Lower leg skin (tissue), 4 donors: ENCODE measurements at regions not wholly inside any gene's neighbourhood (a gene's known extent, or its start where the extent isn't known, plus 50 kb on each side); places are given as distances from the start of the nearest gene placed in this dataset.

Experiments used
- DNase-seq, 2 donors: peaks; one replicate each; pipeline ENCODE4 v3.0.0-alpha.2; 2019; ENCODE audit warnings: low spot score in 2 of 2
- H3K4me3 ChIP-seq: fragments of 200-600 bp; sonication (generic); 2 replicates; pipeline ENCODE4 v1.5.1; 2017; ENCODE audit warnings: mild to moderate bottlenecking, low read depth; ENCODE audit not compliant: poor library complexity, severe bottlenecking
- POLR2A ChIP-seq, 2 donors: fragments of 450-650 bp; IDR thresholded peaks; one replicate each; pipeline ENCODE4 v1.6.1; 2016 to 2017; ENCODE audit warnings: antibody characterized with exemption in 2 of 2, mild to moderate bottlenecking in 1 of 2, moderate library complexity in 1 of 2
- WGBS, 2 donors: methylation state at CpG; one replicate each; pipeline ENCODE4 v1.1.5; 2018; 5-methylcytosine and 5-hydroxymethylcytosine counted together
- intact Hi-C: fragments of 100-400 bp; cut with DNase I; formaldehyde crosslinking; loops from one replicate; pipeline ENCODE4 v1.15.0; 2023; ENCODE audit warnings: low total_unique reads
- TF ChIP-seq, protein P1 (sequence below), 3 donors: fragments of 450-650 bp; IDR thresholded peaks; one replicate each; pipeline ENCODE4 v1.5.1; 2016; ENCODE audit warnings: antibody characterized with exemption in 3 of 3, mild to moderate bottlenecking in 3 of 3, moderate library complexity in 2 of 3

DNA sequence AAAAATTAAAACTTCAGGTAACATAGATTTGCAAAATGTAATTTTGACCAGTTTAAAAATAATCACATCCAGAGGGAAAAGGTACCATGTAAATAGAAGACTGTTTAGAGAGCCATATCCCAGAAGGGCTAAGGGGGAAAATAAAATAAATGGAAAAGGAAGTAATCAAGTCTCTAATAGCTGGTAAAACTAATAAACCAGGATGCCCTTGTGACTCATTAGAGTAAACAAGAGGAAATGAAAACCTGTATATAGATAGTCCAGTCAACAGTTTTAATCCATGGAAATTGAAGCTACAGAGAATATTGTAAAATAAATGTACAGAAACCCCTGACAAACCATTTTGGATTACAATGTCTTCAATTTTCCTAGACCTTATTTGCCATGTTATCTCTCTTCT is 698.0 kb upstream of the RGS18 start:
- intact Hi-C loops, result no loop called here
- H3K4me3 ChIP-seq, result no peak overlapping the region
- no peak for DNase-seq
- no peak for TF ChIP-seq POLR2A (IDR thresholded peaks at IDR 0.05)
- TF ChIP-seq, protein P1, sequence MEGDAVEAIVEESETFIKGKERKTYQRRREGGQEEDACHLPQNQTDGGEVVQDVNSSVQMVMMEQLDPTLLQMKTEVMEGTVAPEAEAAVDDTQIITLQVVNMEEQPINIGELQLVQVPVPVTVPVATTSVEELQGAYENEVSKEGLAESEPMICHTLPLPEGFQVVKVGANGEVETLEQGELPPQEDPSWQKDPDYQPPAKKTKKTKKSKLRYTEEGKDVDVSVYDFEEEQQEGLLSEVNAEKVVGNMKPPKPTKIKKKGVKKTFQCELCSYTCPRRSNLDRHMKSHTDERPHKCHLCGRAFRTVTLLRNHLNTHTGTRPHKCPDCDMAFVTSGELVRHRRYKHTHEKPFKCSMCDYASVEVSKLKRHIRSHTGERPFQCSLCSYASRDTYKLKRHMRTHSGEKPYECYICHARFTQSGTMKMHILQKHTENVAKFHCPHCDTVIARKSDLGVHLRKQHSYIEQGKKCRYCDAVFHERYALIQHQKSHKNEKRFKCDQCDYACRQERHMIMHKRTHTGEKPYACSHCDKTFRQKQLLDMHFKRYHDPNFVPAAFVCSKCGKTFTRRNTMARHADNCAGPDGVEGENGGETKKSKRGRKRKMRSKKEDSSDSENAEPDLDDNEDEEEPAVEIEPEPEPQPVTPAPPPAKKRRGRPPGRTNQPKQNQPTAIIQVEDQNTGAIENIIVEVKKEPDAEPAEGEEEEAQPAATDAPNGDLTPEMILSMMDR (IDR thresholded peaks at IDR 0.05), result no peak

DNA sequence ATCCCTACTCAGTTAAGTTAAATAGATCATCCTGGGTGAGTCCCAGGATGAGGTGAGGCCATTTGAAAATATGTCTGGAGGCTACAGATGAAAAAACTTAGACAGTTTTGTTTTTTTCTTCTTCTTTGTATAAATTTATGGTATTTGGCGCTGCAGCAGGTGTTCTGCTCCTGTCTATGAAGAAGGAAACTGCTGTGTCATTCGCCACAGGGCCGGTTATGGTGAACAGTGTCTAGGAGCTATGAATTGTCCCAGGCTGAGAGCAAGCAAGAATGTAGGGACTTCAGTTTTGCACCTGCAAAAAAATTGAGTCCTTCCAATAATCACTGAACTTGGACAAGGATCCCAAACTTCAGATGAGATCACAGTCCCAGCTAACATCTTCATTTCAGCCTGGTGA is 674.3 kb upstream of the RGS18 start:
- 57 to 68% methylated on average over 3 of the region's 3 CpGs for WGBS, 2 donors
- H3K4me3 ChIP-seq, result no peak overlapping the region
- no peak for DNase-seq
- intact Hi-C loops, result no loop called here
- TF ChIP-seq, protein P1 (IDR thresholded peaks at IDR 0.05), result no peak
- TF ChIP-seq POLR2A (IDR thresholded peaks at IDR 0.05), result no peak

DNA sequence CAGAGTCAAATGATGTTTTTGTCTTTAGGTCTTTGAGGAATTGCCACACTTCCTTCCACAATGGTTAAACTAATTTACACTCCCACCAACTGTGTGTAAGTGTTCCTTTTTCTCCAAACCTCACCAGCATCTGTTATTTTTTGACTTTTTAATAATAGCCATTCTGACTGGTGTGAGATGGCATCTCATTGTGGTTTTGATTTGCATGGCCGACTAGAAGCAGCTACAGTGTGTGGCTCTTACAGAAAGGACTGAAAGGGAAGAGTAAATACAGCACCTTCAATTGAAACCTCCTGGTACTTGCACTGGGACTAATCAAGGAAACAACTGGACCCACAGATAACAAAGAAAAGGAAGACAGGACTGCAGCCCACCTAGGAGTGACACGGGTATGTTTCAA is 668.0 kb upstream of the RGS18 start:
- intact Hi-C loops, result no loop called here
- DNase-seq, result no peak
- WGBS, 2 donors, result 60 to 79% methylated on average over 2 of the region's 2 CpGs
- TF ChIP-seq, protein P1 (IDR thresholded peaks at IDR 0.05), result no peak
- TF ChIP-seq POLR2A (IDR thresholded peaks at IDR 0.05), result no peak
- no peak overlapping the region for H3K4me3 ChIP-seq

DNA sequence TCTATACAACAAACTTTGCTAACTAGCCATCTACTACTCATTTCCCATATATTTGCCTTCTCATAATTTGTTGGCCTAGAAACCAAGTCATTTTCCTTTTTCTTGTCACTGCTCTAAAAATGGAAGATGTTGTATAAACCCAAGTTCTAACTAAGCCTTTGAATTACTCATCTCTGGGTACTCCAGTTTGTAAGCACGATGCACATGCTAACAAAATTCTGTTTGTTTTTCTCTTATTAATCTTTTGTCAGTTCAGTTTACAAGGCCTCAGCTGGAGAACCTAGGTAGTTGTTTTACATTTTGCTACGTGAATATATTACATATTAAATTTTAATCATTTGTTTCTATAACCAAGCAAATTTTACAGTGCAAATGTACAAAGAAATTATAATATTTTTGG is 663.2 kb upstream of the RGS18 start:
- 71 to 82% methylated on average over 2 of the region's 2 CpGs for WGBS, 2 donors
- intact Hi-C loops, result no loop called here
- H3K4me3 ChIP-seq, result no peak overlapping the region
- DNase-seq, result no peak
- TF ChIP-seq, protein P1 (IDR thresholded peaks at IDR 0.05), result no peak
- no peak for TF ChIP-seq POLR2A (IDR thresholded peaks at IDR 0.05)

DNA sequence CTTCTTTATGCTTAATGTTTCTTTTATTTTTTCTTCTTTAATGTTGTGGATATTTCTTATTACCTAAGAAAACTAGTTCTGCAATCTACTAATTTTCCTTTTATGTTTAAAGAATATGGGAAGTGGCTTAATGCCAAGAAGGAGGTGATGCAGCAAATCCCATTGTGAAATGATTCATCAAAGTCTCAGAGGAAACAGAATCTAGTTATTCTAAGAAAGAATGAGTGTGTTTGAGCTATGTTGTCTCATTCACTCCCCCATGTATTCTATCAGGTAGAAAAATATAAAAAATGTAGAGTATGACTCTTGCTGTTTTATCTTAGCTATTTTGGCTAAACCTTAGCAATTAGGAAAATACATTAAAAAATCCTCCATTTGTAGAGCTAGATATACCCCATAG is 659.9 kb upstream of the RGS18 start:
- intact Hi-C loops, result no loop called here
- no peak overlapping the region for H3K4me3 ChIP-seq
- no peak for TF ChIP-seq POLR2A (IDR thresholded peaks at IDR 0.05)
- TF ChIP-seq, protein P1 (IDR thresholded peaks at IDR 0.05), result no peak
- no peak for DNase-seq

DNA sequence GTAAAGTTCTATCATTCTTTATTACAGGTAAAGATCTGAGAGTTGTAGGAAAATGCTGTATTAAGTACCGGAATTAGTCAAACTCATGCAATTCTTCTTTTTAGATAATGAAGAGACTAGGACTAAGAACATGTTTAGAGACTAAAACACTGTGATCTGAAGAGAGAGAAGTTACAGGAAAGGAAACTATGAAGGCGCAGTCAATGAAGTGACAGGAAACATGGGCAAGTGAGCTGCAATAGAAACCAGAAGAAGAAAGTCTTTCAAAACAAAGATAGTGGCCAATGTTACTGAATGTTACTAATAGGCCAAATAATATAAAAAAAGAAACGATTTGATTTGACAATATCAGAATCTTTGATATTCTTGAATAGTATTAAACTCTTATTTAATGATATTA is 659.4 kb upstream of the RGS18 start:
- WGBS, 2 donors, result 81 to 86% methylated on average over 3 of the region's 3 CpGs
- TF ChIP-seq, protein P1 (IDR thresholded peaks at IDR 0.05), result no peak
- no peak for TF ChIP-seq POLR2A (IDR thresholded peaks at IDR 0.05)
- intact Hi-C loops, result no loop called here

More for the DNA sequence above, 659.4 kb upstream of the RGS18 start:
- no peak for DNase-seq
- H3K4me3 ChIP-seq, result no peak overlapping the region
